SJSA1 (cell line): ENCODE measurements at regions not wholly inside any gene's neighbourhood (a gene's known extent, or its start where the extent isn't known, plus 50 kb on each side); places are given as distances from the start of the nearest gene placed in this dataset.

Source experiments
- DNase-seq, 2 experiments: peaks; one replicate each; pipeline ENCODE4 v3.0.0-alpha.2; 2015 to 2020; ENCODE audit warnings: low spot score in 2 of 2, low read depth in 1 of 2
- H3K27ac ChIP-seq: fragments of 250-450 bp; sonication (Bioruptor Pico); 2 replicates; pipeline ENCODE4 v1.5.1; 2020; ENCODE audit warnings: mild to moderate bottlenecking, moderate library complexity
- H3K27me3 ChIP-seq: fragments of 250-450 bp; sonication (Bioruptor Pico); replicated peaks from 2 replicates; pipeline ENCODE4 v1.5.1; 2020; ENCODE audit warnings: mild to moderate bottlenecking, moderate library complexity
- H3K36me3 ChIP-seq: fragments of 250-450 bp; sonication (Bioruptor Pico); 2 replicates; pipeline ENCODE4 v1.5.1; 2020; ENCODE audit warnings: mild to moderate bottlenecking
- H3K4me1 ChIP-seq: fragments of 250-450 bp; sonication (Bioruptor Pico); replicated peaks from 2 replicates; pipeline ENCODE4 v1.6.1; 2021; ENCODE audit warnings: mild to moderate bottlenecking
- H3K4me3 ChIP-seq: fragments of 250-450 bp; sonication (Bioruptor Pico); 2 replicates; pipeline ENCODE4 v1.5.1; 2020; ENCODE audit warnings: mild to moderate bottlenecking
- H3K9me3 ChIP-seq: fragments of 250-450 bp; sonication (Bioruptor Pico); replicated peaks from 2 replicates; pipeline ENCODE4 v1.5.1; 2020; ENCODE audit warnings: mild to moderate bottlenecking

- Histone ChIP-seq H3K4me3 (no peak overlapping the region), H3K9me3 (no peaks in the 10 kb centered on the region), H3K36me3 (no peaks in the 10 kb centered on the region), H3K27ac (no peak overlapping the region), H3K4me1 (no peaks in the 10 kb centered on the region), H3K27me3 (no peaks in the 10 kb centered on the region)
- no peak for DNase-seq
These were observed 152.1 kb upstream of the GALNT5 start for GRCh38 chr2:157105372-157105771.

GRCh38 chr2:157106950-157107349 lies 150.6 kb upstream of the GALNT5 start:
- H3K4me3 ChIP-seq: no peak overlapping the region
- H3K9me3 ChIP-seq: no peaks in the 10 kb centered on the region
- no peaks in the 10 kb centered on the region for H3K27me3 ChIP-seq
- no peaks in the 10 kb centered on the region for H3K36me3 ChIP-seq
- no peak for DNase-seq
- H3K27ac ChIP-seq: no peak overlapping the region
- no peaks in the 10 kb centered on the region for H3K4me1 ChIP-seq

- H3K27ac ChIP-seq: no peak overlapping the region
- H3K9me3 ChIP-seq: no peaks in the 10 kb centered on the region
- no peaks in the 10 kb centered on the region for H3K36me3 ChIP-seq
- no peaks in the 10 kb centered on the region for H3K27me3 ChIP-seq
- DNase-seq: no peak
- no peak overlapping the region for H3K4me3 ChIP-seq
- no peaks in the 10 kb centered on the region for H3K4me1 ChIP-seq
These were observed 150.0 kb upstream of the GALNT5 start for GRCh38 chr2:157107460-157107859.

- Histone ChIP-seq H3K4me3 (no peak overlapping the region), H3K4me1 (no peaks in the 10 kb centered on the region), H3K27me3 (no peaks in the 10 kb centered on the region), H3K36me3 (no peaks in the 10 kb centered on the region), H3K27ac (no peak overlapping the region), H3K9me3 (no peaks in the 10 kb centered on the region)
- DNase-seq: no peak
These were observed 149.6 kb upstream of the GALNT5 start for GRCh38 chr2:157107877-157108276.

GRCh38 chr2:157122776-157123175 lies 134.7 kb upstream of the GALNT5 start:
- Histone ChIP-seq H3K4me3 (no peak overlapping the region), H3K9me3 (no peaks in the 10 kb centered on the region), H3K36me3 (no peaks in the 10 kb centered on the region), H3K27me3 (no peaks in the 10 kb centered on the region), H3K27ac (no peak overlapping the region), H3K4me1 (no peaks in the 10 kb centered on the region)
- DNase-seq: no peak

GRCh38 chr2:157124731-157125130 lies 132.8 kb upstream of the GALNT5 start:
- no peak for DNase-seq
- H3K27me3 ChIP-seq: no peaks in the 10 kb centered on the region
- H3K4me1 ChIP-seq: no peaks in the 10 kb centered on the region
- no peaks in the 10 kb centered on the region for H3K9me3 ChIP-seq
- H3K4me3 ChIP-seq: no peak overlapping the region
- H3K36me3 ChIP-seq: no peaks in the 10 kb centered on the region
- H3K27ac ChIP-seq: no peak overlapping the region

- DNase-seq: no peak
- Histone ChIP-seq H3K36me3 (no peaks in the 10 kb centered on the region), H3K4me1 (no peaks in the 10 kb centered on the region), H3K27me3 (no peaks in the 10 kb centered on the region), H3K4me3 (no peak overlapping the region), H3K27ac (no peak overlapping the region), H3K9me3 (no peaks in the 10 kb centered on the region)
These were observed 131.8 kb upstream of the GALNT5 start for GRCh38 chr2:157125685-157126084.

GRCh38 chr2:157127249-157128012 lies 130.1 kb upstream of the GALNT5 start:
- Histone ChIP-seq H3K36me3 (no peaks in the 10 kb centered on the region), H3K4me1 (no peaks in the 10 kb centered on the region), H3K4me3 (no peak overlapping the region), H3K9me3 (no peaks in the 10 kb centered on the region), H3K27ac (no peak overlapping the region), H3K27me3 (no peaks in the 10 kb centered on the region)
- DNase-seq: no peak

GRCh38 chr2:157143901-157144300 lies 113.6 kb upstream of the GALNT5 start:
- no peak overlapping the region for H3K27ac ChIP-seq
- no peaks in the 10 kb centered on the region for H3K36me3 ChIP-seq
- H3K27me3 ChIP-seq: no peaks in the 10 kb centered on the region
- no peak for DNase-seq
- H3K4me1 ChIP-seq: peaks cover 7% of the 10 kb centered on the region; the same call in 1 of the 2 replicates
- H3K9me3 ChIP-seq: no peaks in the 10 kb centered on the region
- no peak overlapping the region for H3K4me3 ChIP-seq

- H3K4me1 ChIP-seq: peaks cover 22% of the 10 kb centered on the region
- no peak for DNase-seq
- no peaks in the 10 kb centered on the region for H3K9me3 ChIP-seq
- no peak overlapping the region for H3K4me3 ChIP-seq
- no peaks in the 10 kb centered on the region for H3K27me3 ChIP-seq
- no peak overlapping the region for H3K27ac ChIP-seq
- no peaks in the 10 kb centered on the region for H3K36me3 ChIP-seq
These were observed 108.2 kb upstream of the GALNT5 start for GRCh38 chr2:157149270-157149669.

- Histone ChIP-seq H3K27me3 (no peaks in the 10 kb centered on the region), H3K4me3 (no peak overlapping the region), H3K36me3 (no peaks in the 10 kb centered on the region), H3K9me3 (no peaks in the 10 kb centered on the region), H3K27ac (no peak overlapping the region), H3K4me1 (peaks cover 22% of the 10 kb centered on the region)
- DNase-seq: no peak
These were observed 106.8 kb upstream of the GALNT5 start for GRCh38 chr2:157150747-157151146.

- no peak overlapping the region for H3K27ac ChIP-seq
- no peaks in the 10 kb centered on the region for H3K9me3 ChIP-seq
- H3K27me3 ChIP-seq: no peaks in the 10 kb centered on the region
- H3K4me3 ChIP-seq: no peak overlapping the region
- H3K36me3 ChIP-seq: no peaks in the 10 kb centered on the region
- H3K4me1 ChIP-seq: peaks cover 22% of the 10 kb centered on the region
- no peak for DNase-seq
These were observed 105.1 kb upstream of the GALNT5 start for GRCh38 chr2:157152362-157152761.

- no peak overlapping the region for H3K4me3 ChIP-seq
- no peak for DNase-seq
- no peaks in the 10 kb centered on the region for H3K36me3 ChIP-seq
- no peaks in the 10 kb centered on the region for H3K27me3 ChIP-seq
- 0 out of 2 replicates have a peak, but pooled peaks cover 4% of the 10 kb centered on the region for H3K4me1 ChIP-seq
- no peaks in the 10 kb centered on the region for H3K9me3 ChIP-seq
- H3K27ac ChIP-seq: no peak overlapping the region
These were observed 101.5 kb upstream of the GALNT5 start for GRCh38 chr2:157155992-157156391.

GRCh38 chr2:157158111-157158510 lies 99.4 kb upstream of the GALNT5 start:
- H3K36me3 ChIP-seq: no peaks in the 10 kb centered on the region
- H3K9me3 ChIP-seq: no peaks in the 10 kb centered on the region
- H3K4me3 ChIP-seq: no peak overlapping the region
- no peak overlapping the region for H3K27ac ChIP-seq
- DNase-seq: no peak
- no peaks in the 10 kb centered on the region for H3K4me1 ChIP-seq
- H3K27me3 ChIP-seq: no peaks in the 10 kb centered on the region
